ENCODE measurements at regions not wholly inside any gene's neighbourhood (a gene's known extent, or its start where the extent isn't known, plus 50 kb on each side); places are given as distances from the start of the nearest gene placed in this dataset.

- H3K4me3 ChIP-seq (ENCODE audit: low read depth, low read length): no peak overlapping the region
- no peak for DNase-seq (ENCODE audit: low read depth)
- TF ChIP-seq CTCF (conservative IDR thresholded peaks at IDR 0.05; ENCODE audit: low read depth, low read length): no peak
These were observed 723.9 kb upstream of the ARGLU1 start for GRCh38 chr13:107291875-107292274.

GRCh38 chr13:107289540-107289939 is 721.6 kb upstream of the ARGLU1 start:
- no peak for DNase-seq (ENCODE audit: low read depth)
- no peak for TF ChIP-seq CTCF (conservative IDR thresholded peaks at IDR 0.05; ENCODE audit: low read depth, low read length)

GRCh38 chr13:107284173-107284572 is 716.2 kb upstream of the ARGLU1 start:
- DNase-seq (ENCODE audit: low read depth): peak; percentile 31
- no peak for TF ChIP-seq CTCF (conservative IDR thresholded peaks at IDR 0.05; ENCODE audit: low read depth, low read length)
- H3K4me3 ChIP-seq (ENCODE audit: low read depth, low read length): no peak overlapping the region

More at GRCh38 chr13:107289540-107289939, 721.6 kb upstream of the ARGLU1 start:
- H3K4me3 ChIP-seq (ENCODE audit: low read depth, low read length): no peak overlapping the region

GRCh38 chr13:107277911-107278310 is 710.0 kb upstream of the ARGLU1 start:
- DNase-seq (ENCODE audit: low read depth): no peak
- no peak for TF ChIP-seq CTCF (conservative IDR thresholded peaks at IDR 0.05; ENCODE audit: low read depth, low read length)
- H3K4me3 ChIP-seq (ENCODE audit: low read depth, low read length): no peak overlapping the region

GRCh38 chr13:107276936-107277335 is 709.0 kb upstream of the ARGLU1 start:
- no peak for TF ChIP-seq CTCF (conservative IDR thresholded peaks at IDR 0.05; ENCODE audit: low read depth, low read length)
- no peak for DNase-seq (ENCODE audit: low read depth)
- no peak overlapping the region for H3K4me3 ChIP-seq (ENCODE audit: low read depth, low read length)

GRCh38 chr13:107275945-107276614 is 708.1 kb upstream of the ARGLU1 start:
- no peak overlapping the region for H3K4me3 ChIP-seq (ENCODE audit: low read depth, low read length)
- TF ChIP-seq CTCF (conservative IDR thresholded peaks at IDR 0.05; ENCODE audit: low read depth, low read length): no peak
- DNase-seq (ENCODE audit: low read depth): no peak

- no peak overlapping the region for H3K4me3 ChIP-seq (ENCODE audit: low read depth, low read length)
- no peak for TF ChIP-seq CTCF (conservative IDR thresholded peaks at IDR 0.05; ENCODE audit: low read depth, low read length)
- no peak for DNase-seq (ENCODE audit: low read depth)
These were observed 707.4 kb upstream of the ARGLU1 start for GRCh38 chr13:107275312-107275711.
